HL-60 (cell line): ENCODE measurements at regions not wholly inside any gene's neighbourhood (a gene's known extent, or its start where the extent isn't known, plus 50 kb on each side); places are given as distances from the start of the nearest gene placed in this dataset.
"Not testable (repeated sequence)": the region's sequence is repeated elsewhere in the genome, so short reads cannot be mapped to it uniquely, and the experiment has no call there.

Experiments used
- DNase-seq, 2 experiments: peaks; one replicate each; pipeline ENCODE4 v3.0.0-alpha.2; 2010 to 2020; ENCODE audit warnings: low read depth in 1 of 2, low spot score in 1 of 2
- H3K27ac ChIP-seq: fragments of 250-450 bp; sonication (Bioruptor Pico); replicated peaks from 2 replicates; pipeline ENCODE4 v1.5.1; 2020; ENCODE audit warnings: mild to moderate bottlenecking, moderate library complexity
- H3K27me3 ChIP-seq: fragments of 250-450 bp; sonication (Bioruptor Pico); 2 replicates; pipeline ENCODE4 v1.5.1; 2021; ENCODE audit warnings: mild to moderate bottlenecking, moderate library complexity; ENCODE audit not compliant: insufficient read depth, poor library complexity, severe bottlenecking
- H3K4me3 ChIP-seq: replicated peaks from 2 replicates; pipeline ENCODE4 v1.5.1; 2011; ENCODE audit warnings: mild to moderate bottlenecking, control low read depth, low read length; ENCODE audit not compliant: insufficient read depth

DNA sequence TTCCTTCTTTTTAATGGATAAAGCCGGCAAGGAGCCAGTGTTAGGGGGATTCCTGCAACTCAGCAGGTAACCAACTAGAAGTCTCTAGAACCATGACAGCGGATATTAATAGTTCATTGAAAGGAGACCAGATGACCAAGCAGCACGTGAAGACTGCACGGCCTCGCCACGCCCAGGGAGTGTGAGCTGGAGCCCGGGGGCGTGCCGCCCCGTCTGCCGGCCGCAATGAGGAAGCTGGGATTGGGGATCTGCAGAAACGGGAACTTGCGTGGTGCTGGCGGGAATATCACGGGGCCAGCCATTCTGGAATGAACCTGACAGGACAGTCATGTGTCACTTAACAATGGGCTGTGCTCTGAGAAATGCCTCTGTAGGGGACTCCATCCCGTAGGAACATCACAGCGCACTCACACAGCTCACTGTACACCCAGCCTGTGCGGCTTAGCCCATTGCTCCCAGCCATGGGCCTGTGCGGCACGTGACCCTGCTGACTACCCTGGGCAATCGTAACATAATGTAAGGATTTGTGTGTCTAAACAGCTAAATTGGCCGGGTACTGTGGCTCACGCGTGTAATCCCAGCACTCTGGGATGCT, 4092.8 kb upstream of the TPTE start:
- not testable (repeated sequence) for H3K27ac ChIP-seq, H3K27me3 ChIP-seq, H3K4me3 ChIP-seq, DNase-seq

DNA sequence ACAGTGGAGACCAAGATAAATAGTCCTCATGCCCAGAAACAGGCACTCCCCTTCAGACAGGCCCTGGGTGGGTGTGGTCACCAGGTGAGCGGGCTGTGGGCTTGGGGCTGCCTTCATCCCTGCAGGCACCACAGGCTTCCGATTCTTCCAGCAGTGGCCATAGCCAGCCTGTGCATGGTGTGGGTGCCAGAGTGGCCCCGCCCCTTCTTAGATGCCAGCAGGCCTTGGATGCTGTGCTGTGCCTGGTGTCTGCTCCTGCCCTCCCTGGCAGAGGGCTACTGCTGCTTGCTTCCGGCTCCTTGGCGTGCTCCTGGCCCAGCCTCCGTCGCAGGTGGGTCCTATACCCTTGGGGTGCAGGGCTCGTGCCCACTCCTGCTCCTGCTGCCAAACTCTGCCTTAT, 4091.5 kb upstream of the TPTE start:
- not testable (repeated sequence) for H3K27ac ChIP-seq, H3K4me3 ChIP-seq, DNase-seq, H3K27me3 ChIP-seq

DNA sequence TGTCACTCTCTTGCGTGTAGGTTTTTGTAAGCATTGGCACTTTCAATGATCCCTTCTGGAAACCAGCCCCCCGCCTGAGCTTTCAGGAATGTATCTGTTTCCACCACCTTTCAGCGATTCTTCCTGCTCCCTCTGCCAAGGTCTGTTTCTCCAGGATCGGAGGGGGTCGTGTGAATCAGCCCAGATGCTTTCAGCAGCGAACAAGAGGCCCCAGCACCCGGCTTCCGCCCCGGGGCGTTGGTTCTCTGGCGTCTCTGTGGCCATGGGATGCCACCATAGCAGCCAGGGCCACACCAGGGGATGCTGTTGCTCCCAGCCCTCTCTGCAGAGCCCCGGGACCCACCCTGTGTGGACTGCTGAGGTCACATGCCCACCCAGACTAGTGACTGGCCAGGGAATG, 4088.2 kb upstream of the TPTE start:
- not testable (repeated sequence) for H3K27me3 ChIP-seq, H3K27ac ChIP-seq, DNase-seq, H3K4me3 ChIP-seq

DNA sequence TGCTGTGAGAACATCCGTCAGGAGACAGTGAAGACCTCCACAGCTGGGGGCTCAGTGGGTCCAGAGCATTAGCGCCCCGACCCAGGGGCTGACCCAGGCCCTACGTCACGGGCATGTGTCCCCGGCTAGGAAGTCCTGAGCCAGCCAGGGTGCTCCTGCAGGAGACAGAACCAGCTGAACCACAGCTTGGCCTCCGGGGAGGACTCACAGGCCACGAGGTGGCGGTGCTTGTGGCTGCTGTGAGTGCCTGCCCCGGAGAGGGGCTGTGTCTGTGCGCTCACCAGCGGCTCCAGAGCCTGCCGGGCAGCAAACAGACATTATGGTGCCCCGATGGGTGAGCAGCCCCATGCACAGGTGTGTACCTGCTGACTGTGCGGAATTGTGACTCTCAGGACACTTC, 4085.2 kb upstream of the TPTE start:
- DNase-seq, H3K27me3 ChIP-seq, H3K27ac ChIP-seq, H3K4me3 ChIP-seq: not testable (repeated sequence)

DNA sequence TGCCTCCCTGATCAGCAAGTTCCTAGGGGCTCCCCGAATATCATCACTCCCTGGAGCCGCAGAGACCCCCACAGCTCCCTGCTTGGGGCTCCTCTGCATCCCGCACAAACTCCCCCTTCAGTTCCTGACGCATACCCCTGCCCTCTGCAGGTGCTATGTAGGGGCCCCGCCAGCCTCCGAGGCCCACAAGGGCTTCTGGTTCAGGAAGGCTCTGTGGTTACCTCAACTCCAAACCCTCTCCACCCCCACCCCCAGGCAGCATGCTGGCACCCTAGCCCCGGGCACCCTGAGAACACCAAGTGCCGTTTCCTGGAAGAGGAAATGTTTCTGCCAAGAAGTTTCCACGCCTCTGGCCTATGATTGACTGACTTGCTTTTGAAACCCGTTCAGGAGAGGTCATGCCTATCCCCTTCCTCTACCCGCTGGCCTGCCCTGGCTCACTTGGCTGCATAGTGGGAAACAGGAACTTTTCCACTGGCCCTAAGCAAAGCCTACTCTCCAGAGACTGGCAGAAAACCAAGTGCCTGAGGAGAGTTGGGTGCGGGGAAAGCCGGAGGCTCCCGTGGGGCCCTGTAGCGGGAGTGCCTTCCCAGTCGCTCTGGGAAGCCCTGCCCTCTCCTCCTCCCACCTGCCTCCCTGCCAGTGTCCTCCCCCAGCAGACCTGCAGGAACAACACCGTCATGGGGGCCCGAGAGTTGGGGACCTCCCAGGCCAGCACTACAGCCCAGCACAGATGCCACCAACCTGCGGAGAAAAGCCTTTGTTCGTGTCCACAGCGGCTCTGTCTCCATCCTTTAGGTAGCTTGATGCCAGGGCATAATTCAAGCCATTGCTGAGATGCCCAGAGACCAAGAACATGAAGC, 4084.2 kb upstream of the TPTE start:
- not testable (repeated sequence) for H3K27ac ChIP-seq, H3K4me3 ChIP-seq, H3K27me3 ChIP-seq, DNase-seq

DNA sequence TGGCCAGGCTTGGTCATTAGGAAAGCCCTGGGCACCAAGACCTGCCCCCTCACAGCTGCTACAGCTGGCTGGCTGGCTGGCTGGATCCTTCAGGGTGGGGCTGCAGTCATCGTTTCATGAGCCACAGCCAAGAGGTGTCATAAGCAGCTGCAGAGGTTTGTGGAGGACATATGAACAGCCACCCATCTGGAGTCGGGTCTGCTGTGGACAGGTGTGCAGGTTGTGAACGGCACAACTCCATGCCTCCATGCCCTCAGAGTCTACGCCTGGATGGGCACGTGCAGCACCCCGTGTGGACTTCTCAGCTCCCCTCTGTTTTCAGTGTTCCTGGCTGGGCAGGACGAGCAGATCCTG, 4083.6 kb upstream of the TPTE start:
- H3K4me3 ChIP-seq, H3K27me3 ChIP-seq, H3K27ac ChIP-seq, DNase-seq: not testable (repeated sequence)

DNA sequence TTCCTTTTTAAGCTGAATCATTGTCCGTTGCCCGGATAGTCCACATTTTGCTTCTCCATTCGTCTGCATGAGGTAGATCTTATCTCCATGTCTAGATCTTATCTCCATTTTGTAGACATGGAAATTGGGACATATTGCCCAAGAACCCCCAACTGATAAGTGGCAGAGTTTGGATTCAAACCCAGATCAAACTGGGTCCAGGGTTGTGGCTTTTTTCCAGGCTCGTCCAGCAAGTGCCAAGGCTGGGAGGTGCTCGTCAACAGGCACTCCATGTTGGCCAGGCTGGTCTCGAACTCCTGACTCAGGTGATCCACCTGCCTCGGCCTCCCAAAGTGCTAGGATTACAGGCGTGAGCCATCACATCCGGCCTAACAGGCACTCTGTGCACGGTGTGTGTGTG, 4082.3 kb upstream of the TPTE start:
- not testable (repeated sequence) for H3K27me3 ChIP-seq, DNase-seq, H3K4me3 ChIP-seq, H3K27ac ChIP-seq

DNA sequence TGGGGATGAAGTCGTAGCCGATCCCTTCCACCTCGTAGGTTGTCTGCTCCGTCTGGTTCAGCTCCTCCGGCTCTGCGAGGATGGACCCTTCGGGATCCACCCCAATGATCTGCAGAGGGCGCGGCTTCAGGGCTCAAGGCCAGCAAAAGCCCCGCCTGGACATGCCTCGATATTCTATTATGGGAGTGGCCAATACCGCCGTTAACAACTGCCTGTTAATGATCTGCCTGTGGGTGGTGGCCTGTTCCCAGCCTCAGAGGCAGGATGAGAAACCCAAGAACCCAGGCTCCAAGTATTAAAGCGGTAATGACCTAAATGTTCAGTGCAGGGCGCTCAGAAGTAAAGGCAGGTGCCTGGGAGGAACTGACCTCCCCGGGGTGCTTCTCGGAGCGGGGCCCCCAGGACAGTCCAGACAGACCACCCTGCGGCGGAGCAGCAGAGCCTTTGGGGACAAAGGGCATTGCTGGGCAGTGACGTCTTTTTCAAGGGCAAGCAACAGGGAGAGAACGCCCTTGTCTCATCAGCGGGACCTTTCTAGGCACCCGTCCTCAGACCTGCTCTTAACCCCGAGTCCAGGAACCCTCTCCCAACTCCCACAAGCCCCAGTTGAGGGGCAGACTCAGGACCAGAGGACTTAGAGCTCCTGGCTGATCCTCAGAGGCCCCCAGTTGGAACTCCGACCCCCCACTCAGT, 4066.6 kb upstream of the TPTE start:
- not testable (repeated sequence) for H3K27me3 ChIP-seq, H3K27ac ChIP-seq, DNase-seq, H3K4me3 ChIP-seq

DNA sequence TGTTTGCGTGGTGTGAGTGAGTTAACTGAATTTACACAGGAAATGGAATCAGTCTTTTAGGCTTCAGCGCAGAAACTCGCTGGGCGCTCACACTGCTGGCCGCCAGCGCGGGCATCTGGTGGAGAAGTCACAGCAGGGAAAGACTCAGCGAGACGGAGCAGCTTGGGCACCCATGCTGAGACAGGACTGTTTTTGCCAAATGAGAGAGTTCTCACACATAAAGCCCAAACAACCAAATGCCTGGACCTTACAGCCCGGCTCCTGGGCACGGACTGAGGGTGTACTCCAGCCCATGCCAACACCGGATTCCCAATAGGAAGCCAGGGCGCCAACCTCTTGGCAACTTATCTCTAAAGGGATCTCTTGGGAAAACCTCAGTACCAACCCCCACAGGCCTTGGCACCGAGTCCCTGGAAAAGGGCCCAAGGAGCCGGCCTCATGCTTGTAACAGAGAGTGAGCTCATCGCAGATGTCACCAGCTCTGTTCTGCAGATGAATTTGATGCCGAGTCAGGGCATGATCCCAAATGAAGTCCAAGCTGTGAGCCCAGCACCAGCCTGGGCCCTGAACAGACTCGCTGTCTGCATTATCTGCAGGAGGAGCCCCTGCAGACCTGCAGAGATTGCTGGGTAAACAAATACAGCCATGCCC, 4065.2 kb upstream of the TPTE start:
- not testable (repeated sequence) for H3K4me3 ChIP-seq, H3K27ac ChIP-seq, H3K27me3 ChIP-seq, DNase-seq

DNA sequence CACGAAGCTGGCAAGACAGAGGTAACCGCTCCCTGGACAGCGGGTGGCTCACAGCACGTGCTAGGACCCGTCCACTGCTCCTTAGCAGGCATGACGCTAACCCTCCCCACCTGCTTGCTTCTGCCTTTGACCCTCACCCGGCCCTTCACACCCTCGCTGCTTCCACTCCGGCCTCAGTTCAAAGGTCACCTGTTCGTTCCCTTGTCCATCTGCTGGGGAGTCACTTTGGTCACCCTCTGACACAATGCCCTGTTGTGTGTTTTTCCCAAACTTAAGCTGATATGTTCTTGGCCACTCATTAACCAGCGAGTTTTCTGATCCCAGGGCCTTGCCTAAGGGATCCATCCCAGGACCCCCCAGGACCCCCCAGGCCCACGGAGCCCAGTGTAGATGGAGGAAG, 4061.6 kb upstream of the TPTE start:
- not testable (repeated sequence) for DNase-seq, H3K27me3 ChIP-seq, H3K4me3 ChIP-seq, H3K27ac ChIP-seq

DNA sequence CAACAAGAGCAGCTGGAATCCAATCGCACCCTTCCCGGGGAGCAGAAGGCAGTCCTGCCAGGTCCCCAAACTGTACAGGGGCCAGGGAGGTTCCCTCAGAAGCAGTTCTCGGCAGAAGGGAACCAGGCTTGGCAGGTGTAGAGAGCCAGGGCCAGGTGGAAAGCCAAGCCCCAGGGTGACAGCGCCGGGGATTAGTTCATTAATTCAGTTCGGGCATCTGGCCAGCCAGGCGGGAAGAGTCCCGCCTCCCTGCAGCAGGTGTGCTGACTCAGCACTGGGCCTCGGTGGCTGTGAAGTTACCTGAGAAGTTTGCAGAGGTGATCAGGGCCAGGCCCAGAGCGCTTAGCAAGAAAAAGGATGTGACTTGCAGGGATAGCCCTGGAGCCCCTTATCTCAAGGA, 4060.0 kb upstream of the TPTE start:
- H3K4me3 ChIP-seq, H3K27ac ChIP-seq, H3K27me3 ChIP-seq, DNase-seq: not testable (repeated sequence)

DNA sequence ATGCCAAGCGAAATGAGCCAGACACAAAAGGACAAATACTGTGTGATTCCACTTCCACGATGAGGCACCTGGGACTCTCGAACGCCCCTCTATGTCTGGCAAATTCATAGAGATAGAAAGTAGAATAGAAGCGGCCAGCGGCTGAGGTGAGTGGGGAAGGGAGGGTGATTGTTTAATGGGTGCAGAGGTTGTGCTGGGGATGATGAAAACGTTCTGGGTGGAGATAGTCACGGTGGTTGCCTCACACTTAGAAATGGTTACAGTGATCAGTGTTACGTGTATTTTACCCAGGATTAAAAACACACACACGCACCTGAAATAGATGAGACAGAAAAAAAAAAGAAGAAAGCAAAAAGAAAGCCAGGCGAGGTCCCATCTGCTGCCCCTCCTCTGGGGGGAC, 4057.0 kb upstream of the TPTE start:
- DNase-seq, H3K27ac ChIP-seq, H3K27me3 ChIP-seq: not testable (repeated sequence)

DNA sequence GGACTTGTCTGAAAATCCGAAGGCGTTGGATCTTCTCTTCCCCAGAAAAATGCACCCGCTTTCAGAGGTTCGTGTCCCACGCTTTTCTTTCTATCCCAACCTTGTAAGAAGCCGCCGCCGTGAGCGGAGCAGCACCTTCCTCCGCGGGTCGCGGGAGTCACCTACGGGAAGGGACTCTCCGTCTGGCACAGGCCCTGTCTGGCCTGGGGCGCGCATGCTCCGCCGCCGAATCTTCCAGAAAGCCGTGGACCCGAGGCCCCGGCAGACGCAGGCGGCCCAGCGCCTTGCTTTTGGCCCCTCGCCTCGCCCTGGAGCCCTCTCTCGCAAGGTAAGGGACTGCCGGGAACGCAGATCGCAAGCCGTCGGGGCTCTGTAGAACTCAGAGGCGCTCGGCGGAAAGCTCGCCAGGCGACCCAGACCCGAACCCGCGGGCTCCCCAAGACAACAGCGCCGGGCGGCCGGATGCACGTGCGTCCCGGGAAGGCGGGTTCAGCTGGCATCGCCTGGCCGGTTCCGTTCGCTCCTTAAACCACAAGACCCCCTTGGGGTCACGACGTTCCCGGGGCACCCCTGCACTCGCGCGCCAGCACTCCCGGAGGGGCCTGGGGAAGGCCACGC, 4055.2 kb upstream of the TPTE start:
- not testable (repeated sequence) for H3K4me3 ChIP-seq, H3K27ac ChIP-seq, H3K27me3 ChIP-seq, DNase-seq

More for the DNA sequence above, 4057.0 kb upstream of the TPTE start:
- not testable (repeated sequence) for H3K4me3 ChIP-seq

DNA sequence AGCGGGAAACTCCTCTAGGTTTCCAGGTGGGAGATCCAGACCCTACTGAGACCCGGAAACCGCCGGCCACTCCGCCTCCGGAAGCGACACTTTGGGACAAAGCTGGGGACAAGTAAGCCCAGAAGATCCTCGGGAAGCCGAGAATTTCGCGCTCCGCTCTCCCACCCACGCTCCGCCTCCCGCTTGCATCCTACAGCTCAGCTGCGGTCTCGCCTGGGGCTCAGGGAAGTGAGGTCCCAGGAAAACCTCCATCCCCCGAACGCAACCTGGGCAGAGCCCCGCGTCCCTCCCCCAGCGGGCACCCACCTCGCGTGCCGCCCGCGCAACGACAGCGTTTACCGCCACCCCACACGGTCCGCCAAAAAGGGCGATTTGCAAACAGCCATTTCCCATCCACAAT, 4054.7 kb upstream of the TPTE start:
- not testable (repeated sequence) for DNase-seq

More for the DNA sequence above, 4054.7 kb upstream of the TPTE start:
- H3K4me3 ChIP-seq, H3K27me3 ChIP-seq, H3K27ac ChIP-seq: not testable (repeated sequence)
